NAMALWA (cell line): ENCODE measurements at regions not wholly inside any gene's neighbourhood (a gene's known extent, or its start where the extent isn't known, plus 50 kb on each side); places are given as distances from the start of the nearest gene placed in this dataset.

Experiments used
- DNase-seq: peaks from one replicate; pipeline ENCODE4 v3.0.0-alpha.2; 2015; ENCODE audit warnings: low spot score

DNA sequence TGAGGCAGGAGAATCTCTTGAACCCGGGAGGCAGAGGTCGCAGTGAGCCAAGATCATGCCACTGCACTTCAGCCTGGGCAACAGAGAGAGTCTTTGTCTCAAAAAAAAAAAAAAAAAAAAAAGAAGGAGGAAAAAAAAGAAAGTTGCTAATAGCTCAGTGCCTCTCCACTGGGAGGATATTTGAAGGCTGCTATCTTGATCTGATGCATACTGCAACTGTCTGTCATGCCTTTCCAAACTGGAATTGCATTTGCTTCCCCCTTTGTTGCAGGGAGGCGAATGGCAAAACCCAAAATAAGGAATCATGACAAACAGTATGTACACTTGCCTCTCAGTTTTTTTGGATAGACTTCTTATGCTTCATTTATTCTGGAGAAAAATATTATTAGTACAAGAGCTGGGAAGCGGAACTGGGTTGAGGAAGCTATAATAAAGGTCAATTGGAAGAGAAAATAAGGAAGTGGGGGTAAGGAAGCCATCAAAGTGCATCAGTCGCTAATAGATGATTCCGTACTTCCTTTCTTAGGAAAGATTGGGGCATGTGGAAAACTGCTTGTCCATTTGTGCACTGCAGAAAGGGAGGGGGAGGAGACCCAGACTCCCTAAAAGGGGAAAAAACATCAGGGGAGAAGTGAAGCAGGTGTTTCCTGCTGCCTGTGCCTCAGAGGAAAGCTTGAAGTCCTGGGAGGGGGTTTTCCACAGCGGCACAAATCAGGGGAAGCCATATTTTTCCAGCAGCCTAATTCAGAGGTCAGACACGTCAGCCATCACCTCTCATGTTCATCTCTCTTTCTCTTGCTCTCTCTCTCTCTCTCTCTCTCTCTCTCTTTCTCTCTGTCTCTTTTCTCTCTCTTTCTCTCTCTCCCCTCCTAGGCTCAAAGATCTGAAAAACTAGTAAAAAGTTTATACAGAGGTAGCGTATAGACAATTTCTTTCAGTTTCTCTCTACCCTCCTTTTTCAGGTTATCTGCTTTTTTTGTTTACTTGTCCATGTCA is 301.4 kb upstream of the TNP1 start:
- DNase-seq: no peak

- DNase-seq: no peak
Observed at GRCh38 chr2:217160103-217160743, 300.4 kb upstream of the TNP1 start.

- no peak for DNase-seq
Observed at GRCh38 chr2:217158928-217159327, 299.1 kb upstream of the TNP1 start.

DNA sequence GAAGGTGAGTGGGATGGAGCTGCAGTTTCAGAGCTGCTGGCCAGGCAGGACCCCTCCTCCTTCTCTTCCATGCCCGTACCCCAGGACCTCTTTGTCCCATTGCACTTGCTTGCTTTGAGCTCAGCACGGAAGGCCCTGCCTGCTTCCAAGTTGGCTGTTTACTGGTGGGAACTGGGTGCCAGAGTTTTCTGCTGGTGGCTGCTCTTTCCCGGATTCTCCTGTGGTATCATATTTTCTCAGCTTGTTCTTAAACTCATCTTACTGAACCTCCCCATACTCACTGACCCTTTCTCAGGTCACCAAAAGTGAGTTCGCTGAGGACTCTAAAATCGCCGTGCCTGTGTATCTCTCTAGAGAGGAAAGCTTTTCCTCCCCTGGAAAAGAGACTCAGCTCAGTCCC is 297.7 kb upstream of the TNP1 start:
- no peak for DNase-seq

GRCh38 chr2:217156801-217157200 is 296.9 kb upstream of the TNP1 start:
- no peak for DNase-seq

DNA sequence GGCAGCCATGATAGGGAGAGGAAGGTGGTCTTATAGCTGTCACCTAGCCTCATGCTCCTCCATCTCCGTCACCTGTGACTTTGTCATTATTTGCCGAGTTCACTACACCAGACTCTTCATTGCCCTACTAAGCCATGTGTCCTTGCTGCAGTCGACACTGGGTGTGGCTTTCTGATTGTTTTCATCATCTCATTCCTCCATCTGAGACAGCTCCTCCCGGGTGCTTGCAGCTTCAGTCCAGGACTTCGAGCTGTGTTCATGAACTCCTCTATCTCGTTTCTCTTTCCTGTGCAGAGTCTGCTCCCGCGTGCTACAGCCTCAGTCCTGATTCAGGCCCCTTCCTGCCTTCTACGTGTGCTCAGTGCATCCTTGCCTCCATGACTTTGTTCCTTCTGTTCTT is 295.1 kb upstream of the TNP1 start:
- no peak for DNase-seq

GRCh38 chr2:217153510-217153909 is 293.6 kb upstream of the TNP1 start:
- no peak for DNase-seq

DNA sequence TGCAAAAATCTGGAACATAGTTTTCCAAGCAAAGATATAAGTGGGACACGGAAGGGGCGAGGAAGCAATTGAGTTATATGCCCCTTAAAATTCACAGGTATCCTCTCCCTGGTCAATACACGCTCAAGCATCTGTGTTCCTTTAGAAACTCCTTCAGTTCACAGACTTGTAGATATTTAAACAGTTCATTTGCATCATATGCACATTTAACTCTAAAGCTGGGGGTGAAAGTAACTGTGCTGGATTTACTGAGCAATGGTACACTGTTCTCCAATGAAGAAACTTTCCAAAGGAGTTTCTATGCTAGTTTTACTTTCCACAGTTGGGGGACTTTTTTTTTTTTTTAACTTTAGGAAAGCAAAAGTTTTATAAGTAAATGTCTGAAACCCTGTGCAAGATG is 293.0 kb upstream of the TNP1 start:
- no peak for DNase-seq

- no peak for DNase-seq
Observed at GRCh38 chr2:217151509-217152206, 291.8 kb upstream of the TNP1 start.

DNA sequence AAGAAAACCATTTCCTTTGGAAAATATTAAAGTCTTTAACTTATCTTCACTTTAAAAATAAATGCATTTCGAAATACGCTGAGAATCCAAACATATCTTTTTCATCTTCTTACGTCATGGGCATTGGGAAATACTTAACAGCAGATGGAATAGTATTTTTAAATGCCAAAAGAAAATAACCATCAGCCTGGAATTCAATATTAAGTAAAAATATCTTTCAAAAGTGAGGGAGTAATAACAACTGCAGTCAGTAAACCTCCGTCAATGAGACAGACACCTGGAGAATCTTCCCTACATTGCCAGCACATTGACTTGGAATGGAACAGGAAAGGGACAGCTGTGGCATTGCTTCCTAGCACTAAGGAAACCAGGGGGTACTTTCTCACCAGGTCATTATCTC is 290.4 kb upstream of the TNP1 start:
- no peak for DNase-seq

DNA sequence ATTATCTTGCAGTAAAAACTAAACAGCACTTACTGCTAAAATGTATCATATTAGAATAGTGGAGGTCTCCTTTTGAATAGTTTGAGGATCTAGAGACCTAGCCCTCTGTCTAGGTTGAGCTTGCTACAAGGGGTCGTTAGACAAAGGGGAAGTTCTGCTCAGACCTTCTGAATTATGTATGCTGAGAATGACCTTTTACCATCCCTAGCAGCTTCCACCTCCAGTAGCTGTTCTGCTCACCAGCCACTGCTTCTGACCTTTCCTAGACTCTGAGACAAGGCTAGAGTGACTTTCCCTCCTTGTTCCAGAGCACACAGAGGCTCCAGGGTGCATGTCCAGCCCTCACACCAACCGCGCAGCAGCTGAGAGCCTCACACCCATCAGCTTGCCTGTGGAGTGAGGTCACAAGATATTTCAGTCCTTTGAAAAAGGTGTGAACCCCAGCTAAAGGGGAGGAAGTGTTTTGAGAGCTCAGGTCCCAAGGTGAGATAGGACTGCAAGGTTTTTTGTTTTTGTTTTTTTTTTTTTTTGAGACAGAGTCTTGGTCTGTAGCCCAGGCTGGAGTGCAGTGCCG is 289.3 kb upstream of the TNP1 start:
- no peak for DNase-seq

- DNase-seq: no peak
Observed at GRCh38 chr2:217147818-217148217, 288.0 kb upstream of the TNP1 start.

GRCh38 chr2:217146956-217147355 is 287.1 kb upstream of the TNP1 start:
- no peak for DNase-seq

GRCh38 chr2:217142649-217143266 is 282.9 kb upstream of the TNP1 start:
- peak; percentile 48 for DNase-seq

DNA sequence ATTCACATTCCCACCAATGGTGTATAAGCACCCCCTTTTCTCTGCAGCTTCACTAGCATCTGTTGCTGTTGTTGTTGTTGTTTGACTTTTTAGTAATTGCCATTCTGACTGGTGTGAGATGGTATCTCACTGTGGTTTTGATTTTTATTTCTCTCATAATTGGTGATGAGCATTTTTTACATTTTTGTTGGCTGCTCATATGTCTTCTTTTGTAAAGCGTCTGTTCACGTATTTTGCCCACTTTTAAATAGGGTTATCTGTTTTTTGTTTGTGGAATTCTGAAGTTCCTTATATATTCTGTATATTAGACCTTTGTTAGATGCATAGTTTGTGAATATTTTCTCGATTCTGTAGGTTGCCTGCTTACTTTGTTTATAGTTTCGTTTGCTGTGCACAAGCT is 278.4 kb upstream of the TNP1 start:
- DNase-seq: no peak

GRCh38 chr2:217127744-217128143 is 267.9 kb upstream of the TNP1 start:
- DNase-seq: no peak

DNA sequence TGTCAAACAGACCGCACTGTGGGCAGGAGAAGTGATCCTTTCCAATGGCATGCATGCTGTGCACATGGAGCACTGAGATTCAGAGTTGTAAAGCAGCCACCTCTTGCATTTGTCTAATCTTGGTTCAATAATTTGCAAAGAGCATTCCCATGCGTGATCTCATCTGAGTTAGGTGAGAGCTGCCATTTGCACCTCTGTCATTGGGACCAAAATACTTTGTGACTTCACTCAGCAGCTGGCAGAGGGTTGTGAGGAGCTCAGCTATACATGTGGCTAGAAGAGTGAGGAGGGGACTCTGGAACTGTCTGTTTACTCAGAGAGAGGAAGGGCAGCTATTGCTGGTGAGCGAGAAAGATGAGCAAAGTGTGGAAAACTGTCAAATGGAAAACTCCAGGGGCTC is 265.1 kb upstream of the TNP1 start:
- no peak for DNase-seq

DNA sequence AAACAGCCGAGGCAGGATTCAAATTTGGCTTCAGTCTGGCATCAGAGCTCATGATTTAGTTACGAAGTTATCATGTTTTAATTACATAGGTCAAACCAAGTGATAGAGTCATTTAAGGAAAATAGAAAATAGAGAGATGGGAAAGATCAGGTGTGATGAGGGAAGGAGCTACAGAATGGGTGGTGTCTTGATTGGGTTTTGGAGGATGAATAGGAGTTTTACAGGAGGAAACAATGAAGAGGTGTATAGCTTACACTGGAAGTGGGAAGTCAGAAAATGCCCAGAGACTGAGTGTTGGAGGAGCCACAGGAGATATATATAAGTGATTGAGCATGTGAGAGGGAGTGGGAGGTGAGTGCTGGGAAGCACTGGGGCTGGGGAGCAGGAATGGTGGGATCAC is 264.2 kb upstream of the TNP1 start:
- no peak for DNase-seq

- no peak for DNase-seq
Observed at GRCh38 chr2:217121565-217121964, 261.7 kb upstream of the TNP1 start.

GRCh38 chr2:217120429-217120828 is 260.6 kb upstream of the TNP1 start:
- no peak for DNase-seq

GRCh38 chr2:217118559-217119284 is 258.9 kb upstream of the TNP1 start:
- DNase-seq: no peak
